ENCODE measurements at regions not wholly inside any gene's neighbourhood (a gene's known extent, or its start where the extent isn't known, plus 50 kb on each side); places are given as distances from the start of the nearest gene placed in this dataset.

- TF ChIP-seq, protein P1, sequence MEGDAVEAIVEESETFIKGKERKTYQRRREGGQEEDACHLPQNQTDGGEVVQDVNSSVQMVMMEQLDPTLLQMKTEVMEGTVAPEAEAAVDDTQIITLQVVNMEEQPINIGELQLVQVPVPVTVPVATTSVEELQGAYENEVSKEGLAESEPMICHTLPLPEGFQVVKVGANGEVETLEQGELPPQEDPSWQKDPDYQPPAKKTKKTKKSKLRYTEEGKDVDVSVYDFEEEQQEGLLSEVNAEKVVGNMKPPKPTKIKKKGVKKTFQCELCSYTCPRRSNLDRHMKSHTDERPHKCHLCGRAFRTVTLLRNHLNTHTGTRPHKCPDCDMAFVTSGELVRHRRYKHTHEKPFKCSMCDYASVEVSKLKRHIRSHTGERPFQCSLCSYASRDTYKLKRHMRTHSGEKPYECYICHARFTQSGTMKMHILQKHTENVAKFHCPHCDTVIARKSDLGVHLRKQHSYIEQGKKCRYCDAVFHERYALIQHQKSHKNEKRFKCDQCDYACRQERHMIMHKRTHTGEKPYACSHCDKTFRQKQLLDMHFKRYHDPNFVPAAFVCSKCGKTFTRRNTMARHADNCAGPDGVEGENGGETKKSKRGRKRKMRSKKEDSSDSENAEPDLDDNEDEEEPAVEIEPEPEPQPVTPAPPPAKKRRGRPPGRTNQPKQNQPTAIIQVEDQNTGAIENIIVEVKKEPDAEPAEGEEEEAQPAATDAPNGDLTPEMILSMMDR (IDR thresholded peaks at IDR 0.05), result no peak
- TF ChIP-seq POLR2A (IDR thresholded peaks at IDR 0.05), result no peak
Observed at GRCh38 chr7:132069306-132069705, 507.0 kb downstream of the PLXNA4 start.
